IPS-NIHi7 (cell line): ENCODE measurements at regions not wholly inside any gene's neighbourhood (a gene's known extent, or its start where the extent isn't known, plus 50 kb on each side); places are given as distances from the start of the nearest gene placed in this dataset.
A peak's percentile ranks its signal among the peaks of the same experiment; 100 is the strongest.

ENCODE experiments used
- DNase-seq: peaks from one replicate; pipeline ENCODE4 v3.0.0; 2012; ENCODE audit warnings: mixed read lengths; ENCODE audit errors: extremely low spot score

DNA sequence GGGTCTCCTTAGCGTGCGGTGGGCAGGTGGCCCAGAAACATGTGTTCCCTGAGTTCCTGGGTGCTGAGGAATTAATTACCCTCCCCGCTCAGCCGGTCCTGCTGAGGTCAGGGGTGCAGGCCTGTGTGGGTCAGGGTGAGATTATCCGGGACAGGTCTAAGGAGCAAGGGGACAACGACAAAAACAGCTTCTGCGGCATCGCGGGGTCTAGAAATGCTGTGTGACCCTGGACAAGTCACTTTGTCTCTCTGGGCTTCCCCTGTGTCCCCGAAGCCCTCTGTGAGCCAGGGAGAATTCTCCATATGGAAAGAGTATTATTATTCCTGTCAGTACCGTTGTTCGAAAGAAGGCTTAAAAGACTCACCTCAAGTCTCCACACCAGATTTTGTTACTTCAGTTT, 186.1 kb downstream of the MN1 start:
- no peak for DNase-seq

GRCh38 chr22:27616033-27616432, 185.5 kb downstream of the MN1 start:
- no peak for DNase-seq

DNA sequence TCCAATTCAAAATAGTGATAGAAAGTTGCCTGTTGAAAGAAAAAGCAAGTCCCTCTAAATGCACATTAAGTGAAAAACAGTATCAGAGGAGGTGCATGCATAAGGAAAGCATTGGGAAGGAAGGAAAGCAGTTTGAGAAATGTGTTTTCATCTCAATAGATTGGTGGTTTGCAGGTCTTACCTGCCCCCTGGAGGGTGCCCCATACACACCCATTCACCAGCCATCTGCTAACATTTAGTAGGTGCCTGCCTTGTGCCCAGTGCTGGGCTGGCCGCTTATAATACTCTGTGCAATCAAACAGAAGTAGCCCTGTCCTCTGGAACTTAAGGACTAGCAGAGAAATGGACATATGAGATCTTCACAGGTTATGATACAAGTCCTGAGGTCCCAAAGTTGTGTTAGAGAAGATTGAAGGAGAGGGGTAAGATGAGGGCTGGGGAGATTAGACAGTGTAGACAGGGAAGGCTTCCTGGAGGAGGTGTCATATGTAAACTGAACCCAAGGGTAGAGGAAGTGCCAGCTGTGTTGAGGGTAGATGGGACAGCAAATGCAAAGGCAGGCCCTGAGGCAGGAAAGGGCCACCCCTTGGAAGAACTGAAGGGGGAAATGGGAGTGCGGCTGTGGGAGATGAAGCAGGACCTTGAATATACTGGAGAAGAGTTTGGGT, 184.2 kb downstream of the MN1 start:
- no peak for DNase-seq

DNA sequence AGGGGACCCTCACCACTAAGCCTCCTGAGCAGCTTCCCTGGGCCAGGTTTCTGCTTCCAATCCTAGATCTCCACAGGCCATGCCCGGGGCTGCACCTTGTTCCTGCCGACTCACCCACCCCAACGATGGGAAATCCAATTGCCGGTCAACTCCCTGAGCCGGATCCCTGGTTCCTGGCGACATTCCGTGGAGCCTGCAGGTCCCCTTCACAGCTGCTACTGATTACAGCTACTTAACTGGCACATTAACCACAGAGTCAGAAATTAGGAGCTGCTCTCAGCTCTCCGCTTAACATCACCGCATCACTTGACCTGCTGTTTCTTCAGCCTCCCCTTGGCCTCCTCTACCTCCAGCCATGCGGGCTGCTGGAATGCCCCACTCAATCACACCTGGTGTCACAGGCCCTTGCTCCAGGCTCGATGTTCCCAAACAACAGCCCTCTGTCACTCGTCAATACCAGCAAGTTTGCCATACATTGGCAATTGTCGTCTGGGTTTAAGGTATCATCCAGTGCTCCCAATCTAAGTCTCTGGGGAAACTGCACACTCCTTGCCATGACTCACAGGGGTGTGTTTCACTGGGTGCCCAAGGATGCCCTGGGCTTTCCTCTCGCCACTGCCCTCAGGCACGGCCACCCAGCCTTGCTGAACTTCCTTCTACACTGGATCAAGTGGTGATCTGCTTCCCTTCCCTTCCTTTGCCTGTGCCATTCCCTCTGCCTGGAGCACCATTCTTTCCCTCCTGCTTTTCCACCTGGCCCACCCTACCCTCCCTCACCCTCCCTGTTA, 181.0 kb downstream of the MN1 start:
- no peak for DNase-seq

DNA sequence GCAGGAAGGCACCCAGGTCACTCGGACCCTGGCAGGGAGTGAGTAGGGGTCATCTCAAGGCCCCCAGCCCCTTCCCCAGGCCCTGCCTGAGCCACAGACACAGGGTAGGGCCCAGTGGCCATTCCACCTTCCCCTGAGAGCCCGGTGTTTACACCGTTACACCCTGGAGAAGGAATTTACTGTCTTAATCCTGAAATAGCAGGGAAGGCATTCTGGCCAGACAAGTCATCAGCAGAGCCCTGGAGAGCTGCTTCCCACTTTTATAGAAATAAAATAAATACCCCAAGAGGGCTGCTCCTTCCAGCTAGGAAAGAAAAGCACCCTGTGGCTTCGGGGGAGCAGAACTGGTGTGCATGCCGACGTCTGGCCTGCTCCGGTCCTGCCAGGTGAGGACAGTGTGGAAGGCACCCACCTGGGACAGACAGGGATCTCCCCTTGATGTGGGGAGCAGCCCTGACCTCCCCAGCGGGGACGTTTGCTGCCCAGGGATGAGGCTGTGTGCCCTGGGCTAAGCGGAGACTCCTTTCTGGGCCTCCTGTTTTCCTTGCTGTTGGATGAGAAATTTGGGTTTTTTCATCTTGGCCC, 180.0 kb downstream of the MN1 start:
- no peak for DNase-seq

DNA sequence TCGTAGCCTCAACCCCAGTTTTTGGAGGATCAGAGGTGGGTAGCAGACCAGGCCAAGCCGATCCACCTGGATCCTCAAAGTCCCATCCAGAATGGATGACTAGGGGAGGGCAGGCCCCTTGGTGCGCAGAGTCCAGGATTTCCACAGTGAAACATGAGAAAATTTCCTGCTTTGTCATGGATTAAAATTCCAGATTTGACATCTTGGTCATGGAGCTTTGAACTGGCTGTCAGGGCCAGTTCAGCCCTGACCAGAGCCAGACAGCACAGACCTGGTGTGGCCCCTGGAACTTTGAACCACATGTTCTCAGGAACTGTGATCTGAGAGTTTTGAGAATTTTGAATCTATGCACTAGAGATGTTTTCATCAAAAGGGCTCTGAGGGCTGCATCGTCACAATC, 177.5 kb downstream of the MN1 start:
- DNase-seq: no peak

DNA sequence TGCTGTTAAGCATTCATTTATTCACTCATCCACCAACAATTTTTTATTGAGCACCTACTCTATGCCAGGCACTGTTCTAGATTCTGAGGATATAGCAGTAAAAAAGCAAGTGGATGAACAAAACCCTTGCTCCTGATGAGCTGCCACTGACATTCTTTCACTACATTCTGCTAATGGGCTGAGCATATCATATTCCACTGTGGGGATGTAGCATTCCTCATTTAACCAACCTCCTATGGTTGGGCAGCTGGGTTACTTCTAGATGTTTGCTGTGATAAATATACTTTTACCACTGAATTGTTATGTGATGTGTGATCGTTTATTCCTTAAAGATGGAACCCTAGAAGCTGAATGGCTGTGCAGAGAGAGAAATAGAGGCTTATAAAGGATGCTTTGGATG, 176.9 kb downstream of the MN1 start:
- no peak for DNase-seq

GRCh38 chr22:27625769-27626674, 175.5 kb downstream of the MN1 start:
- DNase-seq: no peak

GRCh38 chr22:27626675-27627443, 174.7 kb downstream of the MN1 start:
- DNase-seq: no peak

GRCh38 chr22:27627444-27627833, 174.1 kb downstream of the MN1 start:
- DNase-seq: no peak

DNA sequence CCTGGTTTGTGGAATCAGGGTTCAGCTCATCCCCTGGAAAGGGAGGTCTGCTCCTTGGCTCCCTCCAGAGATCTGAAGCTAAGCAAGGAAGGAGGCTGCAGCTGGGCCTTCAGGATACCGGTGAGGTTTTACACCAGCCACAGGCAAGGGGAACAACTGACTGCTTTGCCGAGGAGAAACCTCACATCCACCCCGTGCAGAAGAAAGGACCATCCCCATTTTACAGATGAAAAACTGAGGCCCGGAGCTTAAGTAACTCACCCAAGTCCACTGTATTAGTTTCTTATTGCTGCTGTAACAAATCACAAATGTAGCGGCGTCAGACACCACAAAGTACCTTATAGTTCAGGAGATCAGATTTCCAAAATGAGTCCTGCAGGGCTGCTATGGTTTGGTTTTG, 173.7 kb downstream of the MN1 start:
- no peak for DNase-seq

GRCh38 chr22:27628341-27628740, 173.2 kb downstream of the MN1 start:
- DNase-seq: no peak

DNA sequence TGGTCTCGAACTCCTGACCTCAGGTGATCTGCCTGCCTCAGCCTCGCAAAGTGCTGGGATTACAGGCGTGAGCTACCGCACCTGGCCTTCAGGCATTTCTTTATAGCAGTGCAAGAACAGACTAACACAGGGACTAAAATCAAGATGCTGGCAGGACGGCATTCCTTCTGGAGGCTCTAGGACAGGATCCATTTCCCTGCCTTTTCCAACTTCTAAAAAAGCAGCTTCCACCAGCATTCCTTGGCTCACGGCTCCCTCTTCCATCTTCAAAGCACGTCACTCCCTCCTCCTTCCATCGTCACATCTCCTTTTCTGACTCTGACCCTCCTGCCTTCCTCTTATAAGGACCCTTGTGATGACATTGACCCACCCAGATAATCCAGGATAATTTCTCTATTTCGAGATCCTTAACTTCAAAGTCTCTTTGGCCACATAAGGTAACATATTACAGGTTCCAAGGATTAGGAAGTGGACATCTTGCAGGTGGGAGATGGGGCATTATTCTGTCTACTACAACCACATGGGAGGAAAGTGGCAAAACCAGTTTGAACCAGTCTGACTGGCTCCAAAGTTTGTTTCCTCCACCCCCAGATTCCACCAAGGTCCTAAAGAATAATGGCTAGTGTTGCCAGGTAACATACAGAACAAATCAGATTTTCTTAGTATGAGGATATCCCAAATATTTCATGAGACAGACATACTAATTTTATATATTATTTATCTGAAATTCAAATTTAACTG, 172.5 kb downstream of the MN1 start:
- no peak for DNase-seq

DNA sequence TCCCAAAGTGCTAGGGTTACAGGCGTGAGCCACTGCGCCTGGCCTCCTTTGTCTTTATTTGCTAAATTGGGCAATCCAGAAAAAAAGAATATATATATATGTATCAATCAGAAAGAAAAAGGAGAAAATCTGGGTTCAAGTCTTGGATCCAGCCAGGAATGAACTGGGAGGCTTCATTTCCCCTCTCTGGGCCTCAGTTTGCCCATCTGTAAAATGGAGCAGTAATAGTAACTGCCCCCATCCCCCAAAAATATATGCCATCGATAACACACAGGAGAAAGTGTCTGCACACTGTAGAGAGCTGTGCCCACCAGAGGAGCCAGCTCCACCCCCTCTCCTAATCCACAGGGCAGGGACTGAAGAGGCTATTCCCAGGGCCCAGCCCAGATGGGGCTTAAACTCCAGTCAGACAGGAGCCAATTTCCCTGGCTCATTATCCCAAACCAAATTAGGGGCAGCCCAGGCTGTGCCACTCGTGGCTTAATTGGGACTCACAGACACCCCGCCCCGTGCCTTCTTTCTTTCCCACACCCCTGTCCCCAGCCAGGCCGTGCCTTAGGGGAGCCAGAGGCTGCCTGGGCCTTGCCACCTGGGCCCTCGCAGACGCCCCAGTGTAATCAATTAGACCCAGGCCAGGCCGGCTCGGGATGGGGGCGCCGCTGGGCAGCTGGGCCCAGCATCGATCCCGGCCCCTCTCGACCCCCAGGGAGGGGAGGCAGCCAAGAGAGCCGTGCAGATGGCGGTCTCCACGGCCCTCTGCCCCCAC, 171.5 kb downstream of the MN1 start:
- DNase-seq: no peak

DNA sequence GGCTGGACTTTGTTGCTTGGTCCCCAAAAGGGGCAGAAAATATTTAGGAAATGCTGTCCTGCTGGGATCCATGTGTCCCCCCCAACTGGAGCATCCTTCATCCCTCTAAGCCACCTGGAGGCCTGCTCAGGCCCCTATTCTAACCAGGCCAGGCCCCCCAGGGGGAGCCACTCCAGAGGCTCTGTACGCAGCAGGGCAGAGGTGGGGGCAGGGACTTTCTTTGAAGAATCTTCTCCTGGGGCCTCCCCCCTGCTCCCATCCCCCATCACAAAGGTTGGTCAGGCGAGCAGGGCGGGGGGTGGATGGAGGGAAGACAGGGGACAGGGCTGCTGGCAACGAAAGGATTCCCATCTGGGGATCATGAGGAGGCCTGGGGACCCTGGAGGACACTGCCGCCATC, 170.8 kb downstream of the MN1 start:
- peak; percentile 62 for DNase-seq

DNA sequence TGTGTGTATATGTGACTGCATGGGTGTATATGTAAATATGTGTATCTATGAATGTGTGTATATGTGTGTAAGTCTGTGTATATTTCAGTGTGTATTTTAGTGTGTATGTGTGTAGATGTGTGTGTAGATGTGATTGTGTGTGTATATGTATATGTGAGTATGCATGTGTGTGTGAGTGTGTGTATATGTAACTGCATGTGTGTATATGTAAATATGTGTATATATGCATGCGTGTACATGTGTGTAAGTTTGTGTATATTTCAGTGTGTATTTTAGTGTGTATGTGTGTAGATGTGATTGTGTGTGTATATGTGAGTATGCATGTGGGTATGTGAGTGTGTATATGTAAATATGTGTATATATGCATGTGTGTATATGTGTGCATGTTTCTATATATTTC, 169.9 kb downstream of the MN1 start:
- DNase-seq: no peak

GRCh38 chr22:27632451-27633295, 168.9 kb downstream of the MN1 start:
- no peak for DNase-seq

GRCh38 chr22:27633296-27633871, 168.2 kb downstream of the MN1 start:
- DNase-seq: no peak
